ENCODE measurements at regions not wholly inside any gene's neighbourhood (a gene's known extent, or its start where the extent isn't known, plus 50 kb on each side); places are given as distances from the start of the nearest gene placed in this dataset.

GRCh38 chr18:37944700-37945270 lies 379.2 kb upstream of the CELF4 start:
- Histone ChIP-seq H3K4me3 (ENCODE audit: extremely low read depth in 1 of 4, insufficient read depth in 2 of 4, low read depth in 3 of 4, low read length in 4 of 4) (no peak overlapping the region), H3K18ac (ENCODE audit: extremely low read depth, low read length) (no peak overlapping the region), H4K91ac (replicated peaks; ENCODE audit: insufficient read length, low read length) (no peak overlapping the region), H4K5ac (ENCODE audit: insufficient read length, low read depth, low read length) (no peak overlapping the region), H3K79me1 (ENCODE audit: low read depth, low read length) (no peaks in the 10 kb centered on the region), H3K56ac (replicated peaks; ENCODE audit: insufficient read length, low read depth, low read length) (no peak overlapping the region), H3K27me3 (replicated peaks in 1 of 4; ENCODE audit: control insufficient read depth in 3 of 4, extremely low read depth in 1 of 4, insufficient read depth in 3 of 4, low read length in 3 of 4) (peaks cover 0 to 1% (median 0%) of the 10 kb centered on the region in 4 experiments; a peak in 1 of 7 replicates), H2AK5ac (ENCODE audit: low read depth, low read length) (no peak overlapping the region), H3K9ac (replicated peaks in 1 of 4; ENCODE audit: extremely low read depth in 1 of 4, low read depth in 3 of 4, low read length in 3 of 4) (no peak overlapping the region), H2AFZ (ENCODE audit: low read length) (no peak overlapping the region), H2BK12ac (ENCODE audit: low read depth, low read length) (no peak overlapping the region), H3K23me2 (ENCODE audit: low read depth, low read length) (no peaks in the 10 kb centered on the region), H3K9me3 (ENCODE audit: insufficient read depth in 2 of 2, low read depth in 1 of 2, low read length in 1 of 2) (no peaks in the 10 kb centered on the region; a peak in 1 of 4 replicates), H2BK5ac (ENCODE audit: low read depth, low read length) (no peak overlapping the region), H4K8ac (ENCODE audit: extremely low read depth, insufficient read depth, low read length) (no peak overlapping the region), H2BK15ac (ENCODE audit: low read length) (no peak overlapping the region), H3K14ac (ENCODE audit: insufficient read length) (no peak overlapping the region), H3K23ac (ENCODE audit: insufficient read length) (no peak overlapping the region), H3K4me2 (ENCODE audit: insufficient read depth in 1 of 2, low read depth in 2 of 2, low read length in 2 of 2) (no peak overlapping the region), H3K4me1 (replicated peaks in 1 of 4; ENCODE audit: control insufficient read depth in 3 of 4, insufficient read depth in 4 of 4, low read length in 3 of 4) (no peaks in the 10 kb centered on the region), H2BK20ac (ENCODE audit: low read length) (no peak overlapping the region), H3K79me2 (ENCODE audit: control insufficient read depth in 1 of 2, insufficient read depth in 2 of 2, low read length in 2 of 2) (no peaks in the 10 kb centered on the region), H3K4ac (replicated peaks; ENCODE audit: insufficient read length, low read depth, low read length) (no peak overlapping the region), H2BK120ac (replicated peaks; ENCODE audit: low read depth, low read length) (no peak overlapping the region), H3K27ac (ENCODE audit: low read depth, low read length) (no peak overlapping the region), H3K36me3 (ENCODE audit: control insufficient read depth in 2 of 4, insufficient read depth in 4 of 4, low read length in 3 of 4) (no peaks in the 10 kb centered on the region), H4K20me1 (replicated peaks in 1 of 2; ENCODE audit: control insufficient read depth in 1 of 2, insufficient read depth in 2 of 2, low read length in 2 of 2) (no peaks in the 10 kb centered on the region)
- CTCF ChIA-PET (ENCODE audit: partially characterized antibody), result interaction anchor here (1.6 kb wide), 1 partner anchor 43 kb away, joined by 3 read pairs; no protein-coding TSS in a partner anchor
- FAIRE-seq (no peak), DNase-seq (ENCODE audit: low read depth in 1 of 2, low spot score in 2 of 2) (no peak)
- TF ChIP-seq ZNF274 (IDR thresholded peaks at IDR 0.05; ENCODE audit: borderline replicate concordance, extremely low read depth, low read length) (no peak), BCL11A (IDR thresholded peaks at IDR 0.05; ENCODE audit: low read depth in 2 of 2, low read length in 2 of 2) (no peak)
- POLR2A ChIA-PET (ENCODE audit: partially characterized antibody), result no interaction called here
- 84% methylated on average over 3 of the region's 3 CpGs; no CpG with 5 or more reads in 1 of the 2 experiments for WGBS, 2 experiments (ENCODE audit: extremely low coverage in 1 of 2, insufficient coverage in 1 of 2, insufficient read length in 1 of 2, insufficient replicate concordance in 2 of 2, low coverage in 1 of 2, low lambda C conversion rate in 2 of 2, missing lambda C conversion rate in 1 of 2)

Data from H1 (cell line).